HEK293 (cell line): ENCODE measurements at regions not wholly inside any gene's neighbourhood (a gene's known extent, or its start where the extent isn't known, plus 50 kb on each side); places are given as distances from the start of the nearest gene placed in this dataset.

Source experiments
- ZNF169 ChIP-seq: fragments of 450-650 bp; formaldehyde crosslinking; IDR thresholded peaks from 2 replicates; pipeline ENCODE4 v1.5.1; 2016; ENCODE audit warnings: missing biosample characterization, missing genetic modification characterization
- ZNF274 ChIP-seq, 2 experiments: fragments of 200-500 bp in 1 of 2; fragments of 450-650 bp in 1 of 2; sonication (Bioruptor generic) in 1 of 2; formaldehyde crosslinking in 1 of 2; IDR thresholded peaks; 2 replicates each; pipeline versions ENCODE4 v1.5.1 to v1.6.1; 2014 to 2016; ENCODE audit warnings: borderline replicate concordance in 1 of 2, inconsistent platforms in 1 of 2, low read length in 1 of 2, missing biosample characterization in 1 of 2, missing genetic modification characterization in 1 of 2
- TF ChIP-seq, protein P1 (sequence below): fragments of 450-650 bp; formaldehyde crosslinking; IDR thresholded peaks from 2 replicates; pipeline ENCODE4 v1.5.1; 2016; ENCODE audit warnings: missing biosample characterization, missing genetic modification characterization
- TF ChIP-seq, protein P2 (sequence below): fragments of 450-650 bp; formaldehyde crosslinking; IDR thresholded peaks from 2 replicates; pipeline ENCODE4 v1.5.1; 2016; ENCODE audit warnings: missing biosample characterization, missing genetic modification characterization

DNA sequence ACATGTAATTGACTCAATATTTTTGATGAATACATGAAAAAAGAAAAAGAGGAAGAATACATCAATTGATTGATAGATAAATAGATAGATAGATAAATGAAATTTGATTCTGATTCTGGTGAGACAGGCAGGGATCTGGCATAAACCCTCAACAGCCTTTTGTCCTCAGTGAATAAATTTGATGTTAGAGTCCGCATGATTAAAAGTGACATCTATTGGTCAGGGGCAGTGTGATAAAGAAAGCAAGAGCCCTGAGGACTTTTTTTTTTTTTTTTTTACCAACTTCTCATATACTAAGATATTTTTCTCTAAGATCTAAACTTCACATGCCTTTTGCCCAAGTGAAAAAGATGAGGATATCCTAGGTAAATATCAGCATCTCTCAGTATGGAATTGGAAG lies 216.4 kb downstream of the LRRC3B start:
- TF ChIP-seq, protein P1, sequence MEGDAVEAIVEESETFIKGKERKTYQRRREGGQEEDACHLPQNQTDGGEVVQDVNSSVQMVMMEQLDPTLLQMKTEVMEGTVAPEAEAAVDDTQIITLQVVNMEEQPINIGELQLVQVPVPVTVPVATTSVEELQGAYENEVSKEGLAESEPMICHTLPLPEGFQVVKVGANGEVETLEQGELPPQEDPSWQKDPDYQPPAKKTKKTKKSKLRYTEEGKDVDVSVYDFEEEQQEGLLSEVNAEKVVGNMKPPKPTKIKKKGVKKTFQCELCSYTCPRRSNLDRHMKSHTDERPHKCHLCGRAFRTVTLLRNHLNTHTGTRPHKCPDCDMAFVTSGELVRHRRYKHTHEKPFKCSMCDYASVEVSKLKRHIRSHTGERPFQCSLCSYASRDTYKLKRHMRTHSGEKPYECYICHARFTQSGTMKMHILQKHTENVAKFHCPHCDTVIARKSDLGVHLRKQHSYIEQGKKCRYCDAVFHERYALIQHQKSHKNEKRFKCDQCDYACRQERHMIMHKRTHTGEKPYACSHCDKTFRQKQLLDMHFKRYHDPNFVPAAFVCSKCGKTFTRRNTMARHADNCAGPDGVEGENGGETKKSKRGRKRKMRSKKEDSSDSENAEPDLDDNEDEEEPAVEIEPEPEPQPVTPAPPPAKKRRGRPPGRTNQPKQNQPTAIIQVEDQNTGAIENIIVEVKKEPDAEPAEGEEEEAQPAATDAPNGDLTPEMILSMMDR (tag by site-specific recombination) = no peak
- TF ChIP-seq, protein P2, sequence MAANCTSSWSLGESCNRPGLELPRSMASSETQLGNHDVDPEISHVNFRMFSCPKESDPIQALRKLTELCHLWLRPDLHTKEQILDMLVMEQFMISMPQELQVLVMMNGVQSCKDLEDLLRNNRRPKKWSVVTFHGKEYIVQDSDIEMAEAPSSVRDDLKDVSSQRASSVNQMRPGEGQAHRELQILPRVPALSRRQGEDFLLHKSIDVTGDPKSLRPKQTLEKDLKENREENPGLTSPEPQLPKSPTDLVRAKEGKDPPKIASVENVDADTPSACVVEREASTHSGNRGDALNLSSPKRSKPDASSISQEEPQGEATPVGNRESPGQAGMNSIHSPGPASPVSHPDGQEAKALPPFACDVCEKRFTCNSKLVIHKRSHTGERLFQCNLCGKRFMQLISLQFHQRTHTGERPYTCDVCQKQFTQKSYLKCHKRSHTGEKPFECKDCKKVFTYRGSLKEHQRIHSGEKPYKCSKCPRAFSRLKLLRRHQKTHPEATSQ (tag by site-specific recombination) = no peak
- TF ChIP-seq ZNF169 = no peak
- no peak for TF ChIP-seq ZNF274 (IDR thresholded peaks at IDR 0.05; ENCODE audit: low read length)
- TF ChIP-seq ZNF274 (tag by site-specific recombination; IDR thresholded peaks at IDR 0.05; ENCODE audit: borderline replicate concordance) = no peak
